Mononuclear cell (primary cell): ENCODE measurements at regions not wholly inside any gene's neighbourhood (a gene's known extent, or its start where the extent isn't known, plus 50 kb on each side); places are given as distances from the start of the nearest gene placed in this dataset.

ENCODE experiments used
- H3K27me3 ChIP-seq: 2 replicates; pipeline ENCODE4 v1.6.0; 2011; ENCODE audit warnings: low read length, control low read depth; ENCODE audit not compliant: insufficient read depth
- H3K4me1 ChIP-seq: 2 replicates; pipeline ENCODE4 v1.5.1; 2011; ENCODE audit warnings: mild to moderate bottlenecking, low read length, control low read depth; ENCODE audit not compliant: insufficient read depth
- H3K4me3 ChIP-seq: 2 replicates; pipeline ENCODE4 v1.5.1; 2011; ENCODE audit warnings: mild to moderate bottlenecking, low read length, moderate library complexity
- H3K9me3 ChIP-seq: 2 replicates; pipeline ENCODE4 v1.5.1; 2011; ENCODE audit warnings: low read depth, mild to moderate bottlenecking, control low read depth, low read length

DNA sequence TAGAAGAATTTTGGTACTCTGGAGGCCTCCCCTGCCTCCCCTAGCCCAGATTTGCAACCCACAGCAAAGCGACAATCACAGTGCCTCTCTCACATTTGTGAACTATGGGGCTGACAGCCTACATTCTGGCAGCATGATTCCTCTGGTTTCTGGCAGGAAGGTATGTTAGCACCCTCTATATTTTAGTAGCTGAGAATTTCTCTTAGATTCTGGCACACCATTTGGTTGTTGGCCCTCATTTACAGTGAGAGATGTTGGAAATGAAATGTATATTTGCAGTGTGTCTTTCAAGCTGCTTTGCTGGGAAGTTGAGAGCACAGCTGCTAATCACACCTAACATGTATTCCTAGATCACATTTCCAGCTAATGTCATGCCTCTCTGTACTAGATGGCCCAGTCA is 735.0 kb downstream of the FGF9 start:
- H3K27me3 ChIP-seq: no peaks in the 10 kb centered on the region
- no peaks in the 10 kb centered on the region for H3K9me3 ChIP-seq
- no peaks in the 10 kb centered on the region for H3K4me1 ChIP-seq
- H3K4me3 ChIP-seq: no peak overlapping the region

DNA sequence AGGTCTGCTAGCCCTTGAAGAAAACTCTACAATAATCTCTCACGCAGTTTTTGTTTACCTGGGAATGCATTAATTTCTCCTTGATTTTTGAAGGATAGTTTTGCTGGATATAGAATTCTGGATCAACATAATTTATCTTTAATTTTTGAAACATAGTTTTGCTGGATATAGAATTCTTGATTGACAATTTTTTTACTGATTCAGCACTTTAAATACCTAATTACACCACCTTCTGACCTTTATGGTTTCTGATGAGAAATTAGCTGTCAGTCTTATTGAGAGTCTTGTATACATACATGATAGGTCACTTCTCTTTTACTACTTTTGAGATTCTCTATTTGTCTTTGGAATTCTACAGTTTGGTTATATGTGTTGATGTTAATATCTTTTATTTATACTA is 741.6 kb downstream of the FGF9 start:
- Histone ChIP-seq H3K27me3 (no peaks in the 10 kb centered on the region), H3K4me1 (no peaks in the 10 kb centered on the region), H3K9me3 (peaks cover 28% of the 10 kb centered on the region), H3K4me3 (no peak overlapping the region)

DNA sequence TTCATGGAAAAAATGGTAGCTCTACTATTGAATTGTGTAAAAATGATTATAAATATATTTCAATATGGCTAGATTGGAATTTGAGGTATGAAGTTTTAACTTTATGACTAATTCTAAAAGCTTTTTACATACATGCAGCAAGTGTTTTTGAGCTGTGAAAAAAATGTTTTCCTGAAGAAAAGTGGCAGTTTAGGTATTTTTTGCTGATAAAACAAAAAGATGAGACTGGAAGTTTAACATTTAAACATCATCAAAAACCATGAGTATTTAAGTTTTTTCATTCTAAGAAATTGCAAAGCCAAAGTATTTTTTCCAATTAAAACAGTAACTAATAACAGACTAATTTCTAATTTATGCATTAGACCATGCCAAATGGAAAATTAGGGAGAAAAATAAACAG is 751.1 kb downstream of the FGF9 start:
- Histone ChIP-seq H3K27me3 (no peaks in the 10 kb centered on the region), H3K4me3 (no peak overlapping the region), H3K4me1 (no peaks in the 10 kb centered on the region), H3K9me3 (no peaks in the 10 kb centered on the region)

DNA sequence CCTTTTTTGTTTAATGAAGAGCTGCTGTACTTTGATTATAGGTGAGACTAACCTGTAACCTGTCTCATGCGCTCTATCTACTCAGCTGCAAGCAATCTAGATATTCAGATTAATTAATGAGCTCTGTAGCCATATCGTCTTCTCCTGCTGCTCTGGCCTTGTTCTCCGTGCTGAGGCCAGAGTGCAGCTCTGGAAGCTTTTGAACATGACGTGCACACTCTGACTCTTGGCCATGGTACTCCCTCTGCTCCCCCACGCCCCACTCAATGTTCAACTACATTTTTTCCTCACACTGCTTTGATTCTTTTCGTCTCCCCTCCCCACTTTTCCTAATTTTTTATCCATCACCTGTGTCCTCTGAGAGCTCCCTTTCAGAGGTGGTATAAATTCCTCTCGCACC is 751.8 kb downstream of the FGF9 start:
- H3K9me3 ChIP-seq: no peaks in the 10 kb centered on the region
- H3K4me1 ChIP-seq: no peaks in the 10 kb centered on the region
- H3K27me3 ChIP-seq: no peaks in the 10 kb centered on the region
- no peak overlapping the region for H3K4me3 ChIP-seq

DNA sequence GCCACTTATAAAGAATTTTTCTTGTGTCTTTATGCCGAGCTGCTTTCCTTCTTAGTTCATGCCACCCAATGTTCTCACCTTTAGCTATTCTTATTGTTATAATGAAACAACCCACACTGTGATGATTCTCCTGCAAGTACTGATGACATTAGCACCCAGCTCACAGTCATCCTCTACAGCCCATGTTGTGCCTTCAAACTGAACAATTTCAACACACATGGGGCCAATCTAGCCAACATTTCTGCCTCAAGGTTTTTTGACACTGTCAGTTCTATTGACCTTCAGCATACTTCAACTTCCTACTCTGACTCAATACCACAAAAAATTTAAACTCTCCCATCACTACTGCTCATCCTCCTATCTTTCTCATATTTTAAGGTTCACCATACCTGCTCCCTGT is 752.4 kb downstream of the FGF9 start:
- H3K27me3 ChIP-seq: no peaks in the 10 kb centered on the region
- no peaks in the 10 kb centered on the region for H3K9me3 ChIP-seq
- no peak overlapping the region for H3K4me3 ChIP-seq
- H3K4me1 ChIP-seq: no peaks in the 10 kb centered on the region

DNA sequence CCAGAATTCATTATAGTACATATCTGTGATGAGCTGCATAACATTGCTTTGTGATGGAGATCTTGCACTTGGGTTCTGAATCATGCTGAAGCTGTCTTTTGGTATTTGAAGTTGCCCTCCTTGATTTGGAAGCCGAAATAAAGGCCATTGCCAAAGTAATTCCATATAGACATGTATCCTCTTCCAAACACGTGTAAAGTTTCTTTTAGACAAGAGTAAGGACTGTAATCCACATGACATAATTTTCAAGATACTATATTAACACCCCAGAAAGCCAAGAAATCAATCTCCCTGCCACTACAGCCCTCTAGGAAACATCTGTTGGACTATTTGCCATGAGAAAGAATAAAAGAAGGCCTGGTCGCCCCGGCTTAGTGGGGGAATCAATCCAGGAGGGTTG is 754.2 kb downstream of the FGF9 start:
- no peaks in the 10 kb centered on the region for H3K9me3 ChIP-seq
- no peaks in the 10 kb centered on the region for H3K4me1 ChIP-seq
- no peak overlapping the region for H3K4me3 ChIP-seq
- H3K27me3 ChIP-seq: no peaks in the 10 kb centered on the region

DNA sequence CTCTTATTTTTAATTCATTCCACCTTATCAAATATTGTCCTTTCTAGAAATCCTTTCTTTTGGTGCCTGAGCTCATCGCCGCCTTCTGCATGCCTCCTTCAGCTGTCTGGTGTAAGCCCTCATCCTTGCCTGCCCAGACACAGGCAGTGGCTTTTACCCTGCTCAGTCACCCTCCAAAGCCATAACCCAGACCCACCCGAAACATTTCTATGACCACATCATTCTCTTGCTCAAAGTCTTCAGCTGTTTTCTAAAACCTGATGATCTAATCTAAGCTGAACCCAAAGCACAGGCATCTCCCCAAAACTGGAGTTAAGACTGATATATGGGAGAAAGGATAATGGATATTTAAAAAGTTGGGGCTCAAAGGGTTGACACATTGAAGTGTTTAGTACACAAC is 753.7 kb upstream of the SGCG start:
- Histone ChIP-seq H3K27me3 (no peaks in the 10 kb centered on the region), H3K4me1 (no peaks in the 10 kb centered on the region), H3K9me3 (no peaks in the 10 kb centered on the region), H3K4me3 (no peak overlapping the region)

DNA sequence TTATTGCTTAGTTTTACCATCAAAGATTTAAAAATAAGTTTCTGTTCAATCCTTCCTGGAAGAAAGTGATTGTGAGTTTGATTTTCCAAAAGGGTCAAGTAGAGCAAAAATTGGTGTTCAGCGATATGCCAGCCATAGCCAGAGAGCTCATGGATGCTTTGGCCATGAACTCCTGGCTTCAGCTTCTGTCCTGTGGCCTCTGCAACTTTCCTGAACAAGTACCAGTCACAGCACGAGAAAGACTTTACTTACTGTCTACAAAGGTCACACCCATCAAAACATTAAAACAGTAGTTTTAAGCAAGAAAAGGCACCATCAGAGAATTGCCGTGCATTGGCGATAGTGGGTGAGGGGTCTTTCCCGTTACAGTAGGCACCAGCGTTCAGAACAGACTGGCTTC is 753.0 kb upstream of the SGCG start:
- no peaks in the 10 kb centered on the region for H3K27me3 ChIP-seq
- H3K9me3 ChIP-seq: no peaks in the 10 kb centered on the region
- no peaks in the 10 kb centered on the region for H3K4me1 ChIP-seq
- H3K4me3 ChIP-seq: no peak overlapping the region

DNA sequence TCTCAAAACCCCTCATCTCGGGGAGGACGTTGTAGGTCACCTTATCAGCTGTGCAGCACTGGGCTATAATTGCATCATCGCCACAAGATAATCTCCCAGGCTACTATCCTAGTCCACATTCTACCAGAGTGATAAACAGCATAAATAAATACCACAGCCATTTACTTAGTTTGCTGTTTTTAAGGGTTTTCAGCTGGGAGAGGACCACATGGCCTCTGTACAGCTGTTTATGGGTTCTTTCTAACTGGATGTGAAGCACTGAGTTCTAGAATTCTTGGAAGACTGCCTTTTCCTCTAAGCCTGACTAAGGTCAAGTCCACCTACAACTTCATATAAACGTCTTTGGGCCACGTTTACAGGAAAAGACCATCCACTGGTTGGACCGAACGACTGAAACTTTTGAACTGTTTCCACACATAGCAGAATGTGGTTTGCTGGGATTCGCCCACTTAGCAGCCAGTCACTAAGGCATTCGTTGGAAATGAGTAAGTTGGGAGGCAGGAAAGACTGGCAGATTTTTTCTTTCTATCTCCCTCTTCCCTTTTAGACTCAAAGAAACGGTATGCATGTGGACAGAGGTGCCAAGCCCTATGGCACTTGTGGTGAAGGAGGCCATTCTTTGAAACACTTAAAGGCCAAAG is 752.5 kb upstream of the SGCG start:
- Histone ChIP-seq H3K9me3 (no peaks in the 10 kb centered on the region), H3K27me3 (no peaks in the 10 kb centered on the region), H3K4me3 (no peak overlapping the region), H3K4me1 (no peaks in the 10 kb centered on the region)

DNA sequence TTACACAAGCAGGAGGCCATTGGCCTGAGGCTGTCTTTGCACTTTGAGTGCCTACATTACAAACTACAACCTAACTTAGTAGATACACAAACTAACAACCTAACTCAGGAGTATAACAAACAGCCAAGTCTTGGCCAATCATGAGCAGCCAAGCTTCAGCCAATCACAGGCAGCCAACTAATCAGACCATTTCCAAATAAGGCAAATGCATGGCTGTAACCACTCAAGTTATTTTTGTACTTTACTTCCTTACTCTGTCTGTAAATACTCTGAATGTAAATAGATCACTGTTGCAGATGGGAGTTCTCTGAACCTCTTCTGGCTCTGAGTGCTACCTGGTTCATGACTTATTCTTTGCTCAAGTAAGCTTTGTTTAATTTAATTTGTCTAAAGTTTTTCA is 748.1 kb upstream of the SGCG start:
- H3K4me3 ChIP-seq: no peak overlapping the region
- H3K27me3 ChIP-seq: no peaks in the 10 kb centered on the region
- H3K4me1 ChIP-seq: no peaks in the 10 kb centered on the region
- no peaks in the 10 kb centered on the region for H3K9me3 ChIP-seq

DNA sequence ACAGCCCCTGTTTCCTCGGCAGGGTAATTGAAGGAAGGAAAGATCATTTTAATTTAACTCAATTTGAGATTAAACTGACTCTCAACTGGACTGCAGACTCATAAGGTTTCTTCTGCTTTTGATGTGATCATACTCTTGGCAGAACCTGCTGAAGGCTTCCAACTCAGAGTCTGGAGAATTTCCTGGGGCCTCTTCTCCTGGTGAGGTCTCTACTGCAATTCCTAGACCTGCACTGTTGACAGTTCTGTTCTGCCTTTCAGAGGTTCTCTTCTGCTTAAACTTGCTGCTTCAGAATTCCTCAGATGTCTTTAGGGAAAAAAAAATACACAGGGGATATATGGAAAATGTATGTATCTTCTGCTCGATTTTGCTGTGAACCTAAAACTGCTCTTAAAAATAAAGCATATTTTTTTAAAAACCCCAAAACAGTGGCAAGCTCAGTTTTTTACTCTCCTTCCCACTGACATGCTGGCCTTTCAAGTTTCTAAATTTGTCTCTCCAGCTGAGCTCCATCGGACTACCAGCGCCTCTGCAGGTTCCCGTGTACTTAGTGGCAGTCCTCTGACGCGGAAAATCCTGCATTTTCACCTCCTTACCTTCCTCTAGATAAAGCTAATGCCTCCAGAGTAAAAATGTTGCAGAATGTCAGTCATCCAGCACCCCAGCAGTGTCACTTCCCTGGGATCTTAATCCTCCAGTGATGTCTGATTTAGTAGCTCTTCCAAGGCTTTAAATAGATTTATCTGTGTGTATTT is 733.5 kb upstream of the SGCG start:
- no peak overlapping the region for H3K4me3 ChIP-seq
- H3K9me3 ChIP-seq: no peaks in the 10 kb centered on the region
- H3K27me3 ChIP-seq: no peaks in the 10 kb centered on the region
- no peaks in the 10 kb centered on the region for H3K4me1 ChIP-seq

DNA sequence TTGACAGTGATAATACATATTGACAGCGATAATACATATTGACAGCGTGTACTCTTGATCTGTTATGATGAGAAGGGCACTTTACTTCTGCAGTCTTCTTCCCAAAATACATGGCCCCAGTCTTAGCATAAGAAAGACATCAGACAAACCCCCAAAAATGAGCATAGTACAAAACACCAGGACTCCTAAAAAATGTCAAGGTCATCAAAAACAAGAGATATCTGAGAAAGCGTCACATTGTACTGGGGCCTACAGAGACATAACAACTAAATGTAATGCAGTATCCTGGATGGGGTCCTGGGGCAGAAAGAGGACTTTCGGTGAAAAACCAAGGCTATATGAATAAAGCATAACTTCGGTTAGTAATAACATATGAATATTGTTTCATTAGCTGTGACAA is 731.5 kb upstream of the SGCG start:
- no peaks in the 10 kb centered on the region for H3K27me3 ChIP-seq

DNA sequence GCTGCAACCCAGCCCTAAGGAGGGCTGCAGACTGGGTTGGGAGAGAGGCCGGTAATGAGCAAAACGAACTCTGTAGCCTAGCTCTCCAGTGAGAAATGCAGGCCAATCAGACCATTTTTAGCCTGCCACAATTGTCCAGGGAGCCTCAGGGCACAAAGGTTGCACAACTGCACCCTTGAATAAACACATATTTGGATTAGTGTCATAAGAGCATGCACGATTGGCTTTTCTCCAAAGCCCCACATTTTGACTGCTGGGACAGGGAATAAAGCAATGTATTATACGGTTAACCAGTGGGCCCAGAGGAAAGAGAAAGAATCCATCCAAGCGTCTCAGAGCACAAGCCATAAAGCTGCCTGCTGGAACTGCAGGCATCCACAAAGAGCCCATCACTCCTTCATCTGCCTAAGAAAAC is 729.4 kb upstream of the SGCG start:
- Histone ChIP-seq H3K9me3 (no peaks in the 10 kb centered on the region), H3K27me3 (no peaks in the 10 kb centered on the region), H3K4me1 (no peaks in the 10 kb centered on the region), H3K4me3 (no peak overlapping the region)

More for the DNA sequence above, 731.5 kb upstream of the SGCG start:
- H3K9me3 ChIP-seq: no peaks in the 10 kb centered on the region
- no peaks in the 10 kb centered on the region for H3K4me1 ChIP-seq
- no peak overlapping the region for H3K4me3 ChIP-seq

DNA sequence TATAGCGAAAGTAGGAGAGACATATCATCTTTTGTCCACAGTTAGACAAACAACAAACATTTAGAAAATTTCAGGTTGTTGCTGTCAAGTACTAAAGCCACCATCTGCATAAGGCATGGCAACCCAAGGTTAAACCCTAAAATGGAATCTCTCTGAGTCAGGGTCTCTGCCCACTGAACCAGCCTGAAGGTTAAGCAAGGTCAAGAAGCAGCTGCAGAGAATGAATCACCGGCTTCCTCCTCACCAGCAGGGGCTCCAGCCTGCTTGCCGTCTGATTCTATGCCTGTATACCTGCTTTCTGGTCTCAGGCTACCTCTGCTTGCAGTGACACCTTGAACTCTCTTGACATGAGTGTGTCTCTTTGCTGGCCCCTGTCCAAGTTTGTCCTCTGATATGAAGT is 726.2 kb upstream of the SGCG start:
- Histone ChIP-seq H3K4me3 (no peak overlapping the region), H3K9me3 (no peaks in the 10 kb centered on the region), H3K4me1 (no peaks in the 10 kb centered on the region), H3K27me3 (no peaks in the 10 kb centered on the region)

DNA sequence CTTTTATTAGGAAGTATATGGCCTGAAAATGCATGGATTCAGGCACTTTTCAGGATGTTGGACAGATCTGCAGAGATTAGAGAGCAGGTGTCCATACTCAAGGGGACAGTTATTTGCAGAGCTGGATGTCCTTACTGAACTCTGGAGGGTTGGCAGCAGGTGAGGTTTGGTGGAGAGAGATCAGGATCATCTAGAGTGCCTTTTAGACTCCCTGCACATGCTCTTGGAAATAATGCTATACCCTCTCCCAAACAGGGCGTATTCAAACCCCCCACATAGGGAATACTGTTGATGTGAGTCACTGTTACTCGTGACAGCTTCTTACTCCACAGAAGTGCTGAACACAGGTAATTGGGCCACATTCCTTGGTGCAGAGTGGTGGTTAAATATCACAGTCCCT is 725.7 kb upstream of the SGCG start:
- Histone ChIP-seq H3K4me1 (no peaks in the 10 kb centered on the region), H3K27me3 (no peaks in the 10 kb centered on the region), H3K9me3 (no peaks in the 10 kb centered on the region), H3K4me3 (no peak overlapping the region)

DNA sequence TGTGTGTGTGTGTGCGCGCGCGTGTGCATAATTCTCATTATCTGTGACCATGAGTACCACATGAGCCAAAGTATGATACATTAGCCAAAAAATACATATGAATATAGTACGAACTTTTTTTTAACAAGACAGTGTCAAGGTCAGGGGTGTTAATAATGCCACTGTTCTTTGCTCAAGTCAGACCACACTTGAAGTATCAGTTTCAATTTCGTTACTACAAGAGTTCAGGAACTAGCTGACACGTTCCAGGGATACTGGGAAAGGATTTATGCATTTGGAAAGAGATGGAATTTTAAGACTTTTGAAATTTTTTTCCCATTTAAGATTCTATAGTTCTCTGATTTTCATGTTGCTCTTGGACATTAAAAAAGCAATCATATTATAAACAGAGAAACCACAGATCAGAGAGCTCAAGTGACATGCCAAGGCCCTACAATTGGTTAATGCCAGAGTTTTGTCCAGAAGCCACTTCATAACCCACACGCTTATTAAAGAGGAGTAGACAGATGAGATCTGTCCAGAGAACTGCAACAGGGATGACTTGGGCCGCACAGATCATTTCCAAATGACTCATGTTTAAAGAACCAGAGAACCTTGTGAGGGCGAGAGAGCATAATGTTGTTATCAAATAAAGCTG is 718.8 kb upstream of the SGCG start:
- H3K9me3 ChIP-seq: no peaks in the 10 kb centered on the region
- no peaks in the 10 kb centered on the region for H3K4me1 ChIP-seq
- no peaks in the 10 kb centered on the region for H3K27me3 ChIP-seq
- no peak overlapping the region for H3K4me3 ChIP-seq
